ENCODE measurements at regions not wholly inside any gene's neighbourhood (a gene's known extent, or its start where the extent isn't known, plus 50 kb on each side); places are given as distances from the start of the nearest gene placed in this dataset.

DNA sequence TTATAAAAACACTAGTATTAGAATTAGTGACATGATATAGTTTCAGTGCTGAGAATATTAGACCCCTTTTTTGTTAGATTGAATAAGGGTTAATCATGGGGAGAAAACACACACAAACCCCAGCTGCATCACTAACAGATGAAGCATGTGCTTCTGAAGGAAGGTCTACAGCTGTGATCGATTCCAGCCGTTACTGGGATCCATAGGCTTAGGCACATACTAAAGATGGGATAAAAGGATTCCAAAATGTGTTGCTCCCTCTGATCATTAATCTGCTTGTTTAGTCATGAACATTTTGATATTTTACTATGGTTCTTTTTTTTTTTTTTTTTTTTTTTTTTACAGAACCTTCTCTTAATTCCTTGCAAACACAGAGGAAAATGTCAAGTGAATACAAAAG lies 1591.3 kb downstream of the EFNB2 start:
- no peak for DNase-seq (ENCODE audit: low read depth, low spot score)
- BruUV-seq (replicated peaks): no TSS peak
- ChIA-PET CTCF (no interaction called here), POLR2A (no interaction called here), RAD21 (ENCODE audit: low non-redundant PET in 1 of 2, low total read pairs in 2 of 2, uncharacterized antibody in 2 of 2, unreplicated experiment in 2 of 2) (no interaction called here)
- TF ChIP-seq SP1 (IDR thresholded peaks at IDR 0.05; ENCODE audit: low read depth) (no peak), SRF (IDR thresholded peaks at IDR 0.05; ENCODE audit: low read depth) (no peak), ZNF274 (IDR thresholded peaks at IDR 0.05; ENCODE audit: low read depth, low read length) (no peak), EZH2 (IDR thresholded peaks at IDR 0.05) (no peak), EZH2phosphoT487 (IDR thresholded peaks at IDR 0.05; ENCODE audit: borderline replicate concordance) (no peak), POLR2A (IDR thresholded peaks at IDR 0.05; ENCODE audit: borderline replicate concordance, extremely low read depth, insufficient read depth, insufficient read length) (no peak)
- TF ChIP-seq, protein P1, sequence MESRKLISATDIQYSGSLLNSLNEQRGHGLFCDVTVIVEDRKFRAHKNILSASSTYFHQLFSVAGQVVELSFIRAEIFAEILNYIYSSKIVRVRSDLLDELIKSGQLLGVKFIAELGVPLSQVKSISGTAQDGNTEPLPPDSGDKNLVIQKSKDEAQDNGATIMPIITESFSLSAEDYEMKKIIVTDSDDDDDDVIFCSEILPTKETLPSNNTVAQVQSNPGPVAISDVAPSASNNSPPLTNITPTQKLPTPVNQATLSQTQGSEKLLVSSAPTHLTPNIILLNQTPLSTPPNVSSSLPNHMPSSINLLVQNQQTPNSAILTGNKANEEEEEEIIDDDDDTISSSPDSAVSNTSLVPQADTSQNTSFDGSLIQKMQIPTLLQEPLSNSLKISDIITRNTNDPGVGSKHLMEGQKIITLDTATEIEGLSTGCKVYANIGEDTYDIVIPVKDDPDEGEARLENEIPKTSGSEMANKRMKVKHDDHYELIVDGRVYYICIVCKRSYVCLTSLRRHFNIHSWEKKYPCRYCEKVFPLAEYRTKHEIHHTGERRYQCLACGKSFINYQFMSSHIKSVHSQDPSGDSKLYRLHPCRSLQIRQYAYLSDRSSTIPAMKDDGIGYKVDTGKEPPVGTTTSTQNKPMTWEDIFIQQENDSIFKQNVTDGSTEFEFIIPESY (IDR thresholded peaks at IDR 0.05; ENCODE audit: extremely low read depth, insufficient replicate concordance, low read length): no peak
- Histone ChIP-seq H3K27me3 (ENCODE audit: insufficient read depth, low read length) (no peaks in the 10 kb centered on the region), H3K4me1 (ENCODE audit: control insufficient read depth in 1 of 2, insufficient read depth in 2 of 2, low read length in 2 of 2) (no peaks in the 10 kb centered on the region), H2AFZ (ENCODE audit: low read depth, low read length, poor library complexity, severe bottlenecking) (no peak overlapping the region), H3K36me3 (ENCODE audit: control insufficient read depth in 1 of 2, insufficient read depth in 2 of 2, low read length in 2 of 2) (no peaks in the 10 kb centered on the region), H3K4me2 (ENCODE audit: low read length) (no peak overlapping the region), H3K9me2 (ENCODE audit: insufficient read depth) (no peaks in the 10 kb centered on the region), H3K79me2 (ENCODE audit: insufficient read depth, low read length) (no peaks in the 10 kb centered on the region), H3K27ac (ENCODE audit: low read depth, low read length) (no peak overlapping the region), H3K9me3 (ENCODE audit: control insufficient read depth in 1 of 2, insufficient read depth in 1 of 2, low read depth in 1 of 2, low read length in 2 of 2) (no peaks in the 10 kb centered on the region), H3K4me3 (replicated peaks in 1 of 2; ENCODE audit: low read depth in 1 of 2, low read length in 2 of 2) (no peak overlapping the region), H4K20me1 (ENCODE audit: insufficient read depth) (no peaks in the 10 kb centered on the region), H3K9ac (ENCODE audit: low read length) (no peak overlapping the region)
- intact Hi-C loops (cut with micrococcal nuclease): no loop called here
- no peak for ATAC-seq

DNA sequence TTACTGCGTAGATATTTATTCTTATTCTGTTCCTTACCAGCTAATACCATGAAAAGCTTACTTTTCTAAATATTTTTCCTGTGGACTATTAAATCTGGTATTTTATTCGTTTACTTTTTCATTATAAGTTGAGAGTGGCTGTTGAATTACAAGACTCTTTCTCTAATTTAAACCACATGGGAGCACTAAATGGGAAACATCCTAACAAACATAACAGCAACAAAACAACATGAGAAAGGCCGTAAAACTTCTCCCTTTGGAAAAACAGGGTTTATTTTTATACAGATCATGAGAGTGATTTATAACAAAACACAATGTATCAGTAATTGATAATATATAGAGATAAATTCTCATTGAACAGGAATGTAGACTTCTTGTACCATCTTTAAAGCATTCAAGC lies 1592.1 kb downstream of the EFNB2 start:
- ChIA-PET RAD21 (ENCODE audit: low non-redundant PET in 1 of 2, low total read pairs in 2 of 2, uncharacterized antibody in 2 of 2, unreplicated experiment in 2 of 2) (no interaction called here), CTCF (no interaction called here), POLR2A (no interaction called here)
- H3K4me3 ChIP-seq (replicated peaks in 1 of 2; ENCODE audit: low read depth in 1 of 2, low read length in 2 of 2): no peak overlapping the region
- intact Hi-C loops (cut with micrococcal nuclease): no loop called here
- no peaks in the 10 kb centered on the region for H3K36me3 ChIP-seq (ENCODE audit: control insufficient read depth in 1 of 2, insufficient read depth in 2 of 2, low read length in 2 of 2)
- no peak overlapping the region for H2AFZ ChIP-seq (ENCODE audit: low read depth, low read length, poor library complexity, severe bottlenecking)
- no peaks in the 10 kb centered on the region for H3K79me2 ChIP-seq (ENCODE audit: insufficient read depth, low read length)
- no peaks in the 10 kb centered on the region for H4K20me1 ChIP-seq (ENCODE audit: insufficient read depth)
- no TSS peak for BruUV-seq (replicated peaks)
- H3K27ac ChIP-seq (ENCODE audit: low read depth, low read length): no peak overlapping the region
- no peaks in the 10 kb centered on the region for H3K4me1 ChIP-seq (ENCODE audit: control insufficient read depth in 1 of 2, insufficient read depth in 2 of 2, low read length in 2 of 2)
- no peak for ATAC-seq
- TF ChIP-seq, protein P2, sequence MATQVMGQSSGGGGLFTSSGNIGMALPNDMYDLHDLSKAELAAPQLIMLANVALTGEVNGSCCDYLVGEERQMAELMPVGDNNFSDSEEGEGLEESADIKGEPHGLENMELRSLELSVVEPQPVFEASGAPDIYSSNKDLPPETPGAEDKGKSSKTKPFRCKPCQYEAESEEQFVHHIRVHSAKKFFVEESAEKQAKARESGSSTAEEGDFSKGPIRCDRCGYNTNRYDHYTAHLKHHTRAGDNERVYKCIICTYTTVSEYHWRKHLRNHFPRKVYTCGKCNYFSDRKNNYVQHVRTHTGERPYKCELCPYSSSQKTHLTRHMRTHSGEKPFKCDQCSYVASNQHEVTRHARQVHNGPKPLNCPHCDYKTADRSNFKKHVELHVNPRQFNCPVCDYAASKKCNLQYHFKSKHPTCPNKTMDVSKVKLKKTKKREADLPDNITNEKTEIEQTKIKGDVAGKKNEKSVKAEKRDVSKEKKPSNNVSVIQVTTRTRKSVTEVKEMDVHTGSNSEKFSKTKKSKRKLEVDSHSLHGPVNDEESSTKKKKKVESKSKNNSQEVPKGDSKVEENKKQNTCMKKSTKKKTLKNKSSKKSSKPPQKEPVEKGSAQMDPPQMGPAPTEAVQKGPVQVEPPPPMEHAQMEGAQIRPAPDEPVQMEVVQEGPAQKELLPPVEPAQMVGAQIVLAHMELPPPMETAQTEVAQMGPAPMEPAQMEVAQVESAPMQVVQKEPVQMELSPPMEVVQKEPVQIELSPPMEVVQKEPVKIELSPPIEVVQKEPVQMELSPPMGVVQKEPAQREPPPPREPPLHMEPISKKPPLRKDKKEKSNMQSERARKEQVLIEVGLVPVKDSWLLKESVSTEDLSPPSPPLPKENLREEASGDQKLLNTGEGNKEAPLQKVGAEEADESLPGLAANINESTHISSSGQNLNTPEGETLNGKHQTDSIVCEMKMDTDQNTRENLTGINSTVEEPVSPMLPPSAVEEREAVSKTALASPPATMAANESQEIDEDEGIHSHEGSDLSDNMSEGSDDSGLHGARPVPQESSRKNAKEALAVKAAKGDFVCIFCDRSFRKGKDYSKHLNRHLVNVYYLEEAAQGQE (IDR thresholded peaks at IDR 0.05; ENCODE audit: low read depth): no peak
- TF ChIP-seq ZFX (IDR thresholded peaks at IDR 0.05) (no peak), EZH2phosphoT487 (IDR thresholded peaks at IDR 0.05; ENCODE audit: borderline replicate concordance) (no peak)
- TF ChIP-seq, protein P3, sequence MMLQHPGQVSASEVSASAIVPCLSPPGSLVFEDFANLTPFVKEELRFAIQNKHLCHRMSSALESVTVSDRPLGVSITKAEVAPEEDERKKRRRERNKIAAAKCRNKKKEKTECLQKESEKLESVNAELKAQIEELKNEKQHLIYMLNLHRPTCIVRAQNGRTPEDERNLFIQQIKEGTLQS (IDR thresholded peaks at IDR 0.05): no peak
- TF ChIP-seq, protein P4, sequence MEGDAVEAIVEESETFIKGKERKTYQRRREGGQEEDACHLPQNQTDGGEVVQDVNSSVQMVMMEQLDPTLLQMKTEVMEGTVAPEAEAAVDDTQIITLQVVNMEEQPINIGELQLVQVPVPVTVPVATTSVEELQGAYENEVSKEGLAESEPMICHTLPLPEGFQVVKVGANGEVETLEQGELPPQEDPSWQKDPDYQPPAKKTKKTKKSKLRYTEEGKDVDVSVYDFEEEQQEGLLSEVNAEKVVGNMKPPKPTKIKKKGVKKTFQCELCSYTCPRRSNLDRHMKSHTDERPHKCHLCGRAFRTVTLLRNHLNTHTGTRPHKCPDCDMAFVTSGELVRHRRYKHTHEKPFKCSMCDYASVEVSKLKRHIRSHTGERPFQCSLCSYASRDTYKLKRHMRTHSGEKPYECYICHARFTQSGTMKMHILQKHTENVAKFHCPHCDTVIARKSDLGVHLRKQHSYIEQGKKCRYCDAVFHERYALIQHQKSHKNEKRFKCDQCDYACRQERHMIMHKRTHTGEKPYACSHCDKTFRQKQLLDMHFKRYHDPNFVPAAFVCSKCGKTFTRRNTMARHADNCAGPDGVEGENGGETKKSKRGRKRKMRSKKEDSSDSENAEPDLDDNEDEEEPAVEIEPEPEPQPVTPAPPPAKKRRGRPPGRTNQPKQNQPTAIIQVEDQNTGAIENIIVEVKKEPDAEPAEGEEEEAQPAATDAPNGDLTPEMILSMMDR (IDR thresholded peaks at IDR 0.05 in 2 of 3, conservative IDR thresholded peaks at IDR 0.05 in 1 of 3; ENCODE audit: borderline replicate concordance in 1 of 3, insufficient read depth in 1 of 3, low read depth in 2 of 3, low read length in 2 of 3): no peak
- no peaks in the 10 kb centered on the region for H3K9me3 ChIP-seq (ENCODE audit: control insufficient read depth in 1 of 2, insufficient read depth in 1 of 2, low read depth in 1 of 2, low read length in 2 of 2)
- no peaks in the 10 kb centered on the region for H3K9me2 ChIP-seq (ENCODE audit: insufficient read depth)
- no peaks in the 10 kb centered on the region for H3K27me3 ChIP-seq (ENCODE audit: insufficient read depth, low read length)
- no peak overlapping the region for H3K4me2 ChIP-seq (ENCODE audit: low read length)
- H3K9ac ChIP-seq (ENCODE audit: low read length): no peak overlapping the region
- DNase-seq (ENCODE audit: low read depth, low spot score): no peak

Data from HCT116 (cell line).